NCI-H2107 (cell line): ENCODE measurements at regions not wholly inside any gene's neighbourhood (a gene's known extent, or its start where the extent isn't known, plus 50 kb on each side); places are given as distances from the start of the nearest gene placed in this dataset.
"Not testable (repeated sequence)": the region's sequence is repeated elsewhere in the genome, so short reads cannot be mapped to it uniquely, and the experiment has no call there.

Experiments
- DNase-seq: peaks from one replicate; lab custom pipeline; 2025; lab: John Stamatoyannopoulos, UW

GRCh38 chr10:8380833-8381496 is 326.5 kb downstream of the GATA3 start:
- no peak for DNase-seq

- DNase-seq = no peak
Observed at GRCh38 chr10:8386781-8387180, 332.3 kb downstream of the GATA3 start.

- DNase-seq = no peak
Observed at GRCh38 chr10:8389630-8390029, 335.1 kb downstream of the GATA3 start.

- DNase-seq = no peak
Observed at GRCh38 chr10:8392216-8392615, 337.7 kb downstream of the GATA3 start.

GRCh38 chr10:8393531-8393930 is 339.0 kb downstream of the GATA3 start:
- DNase-seq = no peak

- DNase-seq = no peak
Observed at GRCh38 chr10:8396675-8397074, 342.2 kb downstream of the GATA3 start.

- no peak for DNase-seq
Observed at GRCh38 chr10:8398771-8399170, 344.3 kb downstream of the GATA3 start.

GRCh38 chr10:8400151-8400550 is 345.7 kb downstream of the GATA3 start:
- DNase-seq = no peak

GRCh38 chr10:8400892-8401291 is 346.4 kb downstream of the GATA3 start:
- DNase-seq = no peak

GRCh38 chr10:8401531-8401930 is 347.0 kb downstream of the GATA3 start:
- DNase-seq = no peak

- DNase-seq = no peak
Observed at GRCh38 chr10:8402576-8402975, 348.1 kb downstream of the GATA3 start.

- DNase-seq = no peak
Observed at GRCh38 chr10:8403711-8404371, 349.4 kb downstream of the GATA3 start.

GRCh38 chr10:8404721-8405120 is 350.2 kb downstream of the GATA3 start:
- DNase-seq = no peak

- no peak for DNase-seq
Observed at GRCh38 chr10:8405596-8405995, 351.1 kb downstream of the GATA3 start.

GRCh38 chr10:8407501-8408021 is 353.1 kb downstream of the GATA3 start:
- no peak for DNase-seq

GRCh38 chr10:8410506-8410905 is 356.0 kb downstream of the GATA3 start:
- no peak for DNase-seq

GRCh38 chr10:8412541-8412940 is 358.1 kb downstream of the GATA3 start:
- no peak for DNase-seq

- not testable (repeated sequence) for DNase-seq
Observed at GRCh38 chr10:8415029-8415428, 360.5 kb downstream of the GATA3 start.

- DNase-seq = no peak
Observed at GRCh38 chr10:8416192-8416701, 361.8 kb downstream of the GATA3 start.

GRCh38 chr10:8416760-8417159 is 362.3 kb downstream of the GATA3 start:
- DNase-seq = no peak

GRCh38 chr10:8417631-8418030 is 363.1 kb downstream of the GATA3 start:
- no peak for DNase-seq

GRCh38 chr10:8418631-8419030 is 364.1 kb downstream of the GATA3 start:
- no peak for DNase-seq

- DNase-seq = no peak
Observed at GRCh38 chr10:8420182-8420581, 365.7 kb downstream of the GATA3 start.
